ENCODE measurements at regions not wholly inside any gene's neighbourhood (a gene's known extent, or its start where the extent isn't known, plus 50 kb on each side); places are given as distances from the start of the nearest gene placed in this dataset.

DNA sequence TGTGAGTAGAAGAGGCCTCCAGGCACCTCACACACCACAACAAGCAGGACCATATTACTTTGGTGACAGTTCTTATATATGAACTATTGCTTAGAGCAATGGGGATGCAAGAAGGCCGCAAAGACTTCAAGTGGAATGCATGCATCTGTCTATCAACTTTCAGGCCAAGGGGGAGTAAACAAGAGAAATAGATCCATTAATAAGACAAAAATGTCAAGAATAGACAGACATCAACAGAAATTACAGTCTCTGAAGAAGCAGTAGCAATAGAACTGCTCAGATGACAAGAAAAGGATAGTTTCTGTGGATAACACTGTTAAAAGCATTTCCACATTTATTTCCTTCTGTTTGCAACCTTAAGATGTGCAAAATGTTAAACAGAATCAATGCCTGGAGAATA is 1057.7 kb downstream of the UQCRFS1 start:
- H3K27me3 Mint-ChIP-seq (ENCODE audit: low read depth): no peaks in the 10 kb centered on the region
- ATAC-seq: no peak
- ChIA-PET POLR2A (no interaction called here), CTCF (no interaction called here)
- H3K9me3 Mint-ChIP-seq: peaks cover 11% of the 10 kb centered on the region
- H3K4me3 Mint-ChIP-seq: no peak overlapping the region
- H3K4me1 Mint-ChIP-seq: peaks cover 8% of the 10 kb centered on the region
- no peak overlapping the region for H3K27ac Mint-ChIP-seq
- DNase-seq (ENCODE audit: low spot score): no peak
- no peak for TF ChIP-seq OVOL2 (CRISPR knock-in tag; IDR thresholded peaks at IDR 0.05; ENCODE audit: borderline replicate concordance)
- TF ChIP-seq, protein P1, sequence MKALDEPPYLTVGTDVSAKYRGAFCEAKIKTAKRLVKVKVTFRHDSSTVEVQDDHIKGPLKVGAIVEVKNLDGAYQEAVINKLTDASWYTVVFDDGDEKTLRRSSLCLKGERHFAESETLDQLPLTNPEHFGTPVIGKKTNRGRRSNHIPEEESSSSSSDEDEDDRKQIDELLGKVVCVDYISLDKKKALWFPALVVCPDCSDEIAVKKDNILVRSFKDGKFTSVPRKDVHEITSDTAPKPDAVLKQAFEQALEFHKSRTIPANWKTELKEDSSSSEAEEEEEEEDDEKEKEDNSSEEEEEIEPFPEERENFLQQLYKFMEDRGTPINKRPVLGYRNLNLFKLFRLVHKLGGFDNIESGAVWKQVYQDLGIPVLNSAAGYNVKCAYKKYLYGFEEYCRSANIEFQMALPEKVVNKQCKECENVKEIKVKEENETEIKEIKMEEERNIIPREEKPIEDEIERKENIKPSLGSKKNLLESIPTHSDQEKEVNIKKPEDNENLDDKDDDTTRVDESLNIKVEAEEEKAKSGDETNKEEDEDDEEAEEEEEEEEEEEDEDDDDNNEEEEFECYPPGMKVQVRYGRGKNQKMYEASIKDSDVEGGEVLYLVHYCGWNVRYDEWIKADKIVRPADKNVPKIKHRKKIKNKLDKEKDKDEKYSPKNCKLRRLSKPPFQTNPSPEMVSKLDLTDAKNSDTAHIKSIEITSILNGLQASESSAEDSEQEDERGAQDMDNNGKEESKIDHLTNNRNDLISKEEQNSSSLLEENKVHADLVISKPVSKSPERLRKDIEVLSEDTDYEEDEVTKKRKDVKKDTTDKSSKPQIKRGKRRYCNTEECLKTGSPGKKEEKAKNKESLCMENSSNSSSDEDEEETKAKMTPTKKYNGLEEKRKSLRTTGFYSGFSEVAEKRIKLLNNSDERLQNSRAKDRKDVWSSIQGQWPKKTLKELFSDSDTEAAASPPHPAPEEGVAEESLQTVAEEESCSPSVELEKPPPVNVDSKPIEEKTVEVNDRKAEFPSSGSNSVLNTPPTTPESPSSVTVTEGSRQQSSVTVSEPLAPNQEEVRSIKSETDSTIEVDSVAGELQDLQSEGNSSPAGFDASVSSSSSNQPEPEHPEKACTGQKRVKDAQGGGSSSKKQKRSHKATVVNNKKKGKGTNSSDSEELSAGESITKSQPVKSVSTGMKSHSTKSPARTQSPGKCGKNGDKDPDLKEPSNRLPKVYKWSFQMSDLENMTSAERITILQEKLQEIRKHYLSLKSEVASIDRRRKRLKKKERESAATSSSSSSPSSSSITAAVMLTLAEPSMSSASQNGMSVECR (CRISPR knock-in tag; IDR thresholded peaks at IDR 0.05; ENCODE audit: borderline replicate concordance): no peak
- TF ChIP-seq, protein P2, sequence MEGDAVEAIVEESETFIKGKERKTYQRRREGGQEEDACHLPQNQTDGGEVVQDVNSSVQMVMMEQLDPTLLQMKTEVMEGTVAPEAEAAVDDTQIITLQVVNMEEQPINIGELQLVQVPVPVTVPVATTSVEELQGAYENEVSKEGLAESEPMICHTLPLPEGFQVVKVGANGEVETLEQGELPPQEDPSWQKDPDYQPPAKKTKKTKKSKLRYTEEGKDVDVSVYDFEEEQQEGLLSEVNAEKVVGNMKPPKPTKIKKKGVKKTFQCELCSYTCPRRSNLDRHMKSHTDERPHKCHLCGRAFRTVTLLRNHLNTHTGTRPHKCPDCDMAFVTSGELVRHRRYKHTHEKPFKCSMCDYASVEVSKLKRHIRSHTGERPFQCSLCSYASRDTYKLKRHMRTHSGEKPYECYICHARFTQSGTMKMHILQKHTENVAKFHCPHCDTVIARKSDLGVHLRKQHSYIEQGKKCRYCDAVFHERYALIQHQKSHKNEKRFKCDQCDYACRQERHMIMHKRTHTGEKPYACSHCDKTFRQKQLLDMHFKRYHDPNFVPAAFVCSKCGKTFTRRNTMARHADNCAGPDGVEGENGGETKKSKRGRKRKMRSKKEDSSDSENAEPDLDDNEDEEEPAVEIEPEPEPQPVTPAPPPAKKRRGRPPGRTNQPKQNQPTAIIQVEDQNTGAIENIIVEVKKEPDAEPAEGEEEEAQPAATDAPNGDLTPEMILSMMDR (IDR thresholded peaks at IDR 0.05): no peak
- TF ChIP-seq, protein P3, sequence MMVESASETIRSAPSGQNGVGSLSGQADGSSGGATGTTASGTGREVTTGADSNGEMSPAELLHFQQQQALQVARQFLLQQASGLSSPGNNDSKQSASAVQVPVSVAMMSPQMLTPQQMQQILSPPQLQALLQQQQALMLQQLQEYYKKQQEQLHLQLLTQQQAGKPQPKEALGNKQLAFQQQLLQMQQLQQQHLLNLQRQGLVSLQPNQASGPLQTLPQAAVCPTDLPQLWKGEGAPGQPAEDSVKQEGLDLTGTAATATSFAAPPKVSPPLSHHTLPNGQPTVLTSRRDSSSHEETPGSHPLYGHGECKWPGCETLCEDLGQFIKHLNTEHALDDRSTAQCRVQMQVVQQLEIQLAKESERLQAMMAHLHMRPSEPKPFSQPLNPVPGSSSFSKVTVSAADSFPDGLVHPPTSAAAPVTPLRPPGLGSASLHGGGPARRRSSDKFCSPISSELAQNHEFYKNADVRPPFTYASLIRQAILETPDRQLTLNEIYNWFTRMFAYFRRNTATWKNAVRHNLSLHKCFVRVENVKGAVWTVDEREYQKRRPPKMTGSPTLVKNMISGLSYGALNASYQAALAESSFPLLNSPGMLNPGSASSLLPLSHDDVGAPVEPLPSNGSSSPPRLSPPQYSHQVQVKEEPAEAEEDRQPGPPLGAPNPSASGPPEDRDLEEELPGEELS (CRISPR knock-in tag; IDR thresholded peaks at IDR 0.05): no peak
- TF ChIP-seq SOX15 (CRISPR knock-in tag; IDR thresholded peaks at IDR 0.05): no peak
- TF ChIP-seq, protein P4, sequence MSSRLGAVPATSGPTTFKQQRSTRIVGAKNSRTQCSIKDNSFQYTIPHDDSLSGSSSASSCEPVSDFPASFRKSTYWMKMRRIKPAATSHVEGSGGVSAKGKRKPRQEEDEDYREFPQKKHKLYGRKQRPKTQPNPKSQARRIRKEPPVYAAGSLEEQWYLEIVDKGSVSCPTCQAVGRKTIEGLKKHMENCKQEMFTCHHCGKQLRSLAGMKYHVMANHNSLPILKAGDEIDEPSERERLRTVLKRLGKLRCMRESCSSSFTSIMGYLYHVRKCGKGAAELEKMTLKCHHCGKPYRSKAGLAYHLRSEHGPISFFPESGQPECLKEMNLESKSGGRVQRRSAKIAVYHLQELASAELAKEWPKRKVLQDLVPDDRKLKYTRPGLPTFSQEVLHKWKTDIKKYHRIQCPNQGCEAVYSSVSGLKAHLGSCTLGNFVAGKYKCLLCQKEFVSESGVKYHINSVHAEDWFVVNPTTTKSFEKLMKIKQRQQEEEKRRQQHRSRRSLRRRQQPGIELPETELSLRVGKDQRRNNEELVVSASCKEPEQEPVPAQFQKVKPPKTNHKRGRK (CRISPR knock-in tag; IDR thresholded peaks at IDR 0.05; ENCODE audit: borderline replicate concordance): no peak
- no peak for TF ChIP-seq TEAD4 (CRISPR knock-in tag; IDR thresholded peaks at IDR 0.05)
- no peaks in the 10 kb centered on the region for H3K36me3 Mint-ChIP-seq

DNA sequence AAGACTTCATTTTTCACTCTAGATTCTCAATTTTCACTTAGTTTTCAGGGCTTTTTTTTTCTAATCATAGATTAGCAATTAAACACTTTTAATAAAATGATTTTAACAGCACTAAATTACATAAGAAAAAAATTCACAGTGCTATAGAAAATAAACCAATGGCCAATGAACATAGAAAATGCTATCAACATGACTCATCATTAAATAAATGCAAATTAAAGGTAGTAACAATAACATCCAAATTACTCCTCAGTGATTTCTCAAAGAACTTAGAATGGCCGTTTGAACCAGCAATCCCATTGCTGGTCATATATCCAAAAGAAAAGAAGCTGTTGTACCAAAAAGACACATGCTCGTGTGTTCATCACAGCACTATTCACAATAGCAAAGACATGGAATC is 1058.9 kb downstream of the UQCRFS1 start:
- no peaks in the 10 kb centered on the region for H3K27me3 Mint-ChIP-seq (ENCODE audit: low read depth)
- H3K36me3 Mint-ChIP-seq: no peaks in the 10 kb centered on the region
- DNase-seq (ENCODE audit: low spot score) (no peak), ATAC-seq (no peak)
- peaks cover 3% of the 10 kb centered on the region for H3K9me3 Mint-ChIP-seq
- CTCF ChIA-PET: interaction anchor here (0.9 kb wide), 1 partner anchor 63 kb away, joined by 4 read pairs; no protein-coding TSS in a partner anchor
- H3K4me1 Mint-ChIP-seq: peaks cover 12% of the 10 kb centered on the region
- POLR2A ChIA-PET: no interaction called here
- no peak overlapping the region for H3K27ac Mint-ChIP-seq
- H3K4me3 Mint-ChIP-seq: no peak overlapping the region
- TF ChIP-seq, protein P5, sequence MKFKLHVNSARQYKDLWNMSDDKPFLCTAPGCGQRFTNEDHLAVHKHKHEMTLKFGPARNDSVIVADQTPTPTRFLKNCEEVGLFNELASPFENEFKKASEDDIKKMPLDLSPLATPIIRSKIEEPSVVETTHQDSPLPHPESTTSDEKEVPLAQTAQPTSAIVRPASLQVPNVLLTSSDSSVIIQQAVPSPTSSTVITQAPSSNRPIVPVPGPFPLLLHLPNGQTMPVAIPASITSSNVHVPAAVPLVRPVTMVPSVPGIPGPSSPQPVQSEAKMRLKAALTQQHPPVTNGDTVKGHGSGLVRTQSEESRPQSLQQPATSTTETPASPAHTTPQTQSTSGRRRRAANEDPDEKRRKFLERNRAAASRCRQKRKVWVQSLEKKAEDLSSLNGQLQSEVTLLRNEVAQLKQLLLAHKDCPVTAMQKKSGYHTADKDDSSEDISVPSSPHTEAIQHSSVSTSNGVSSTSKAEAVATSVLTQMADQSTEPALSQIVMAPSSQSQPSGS (CRISPR knock-in tag; IDR thresholded peaks at IDR 0.05; ENCODE audit: borderline replicate concordance, low read depth): no peak
- TF ChIP-seq ZNF121 (CRISPR knock-in tag; IDR thresholded peaks at IDR 0.05): no peak
- no peak for TF ChIP-seq ZNF219 (CRISPR knock-in tag; IDR thresholded peaks at IDR 0.05; ENCODE audit: borderline replicate concordance)
- TF ChIP-seq, protein P6, sequence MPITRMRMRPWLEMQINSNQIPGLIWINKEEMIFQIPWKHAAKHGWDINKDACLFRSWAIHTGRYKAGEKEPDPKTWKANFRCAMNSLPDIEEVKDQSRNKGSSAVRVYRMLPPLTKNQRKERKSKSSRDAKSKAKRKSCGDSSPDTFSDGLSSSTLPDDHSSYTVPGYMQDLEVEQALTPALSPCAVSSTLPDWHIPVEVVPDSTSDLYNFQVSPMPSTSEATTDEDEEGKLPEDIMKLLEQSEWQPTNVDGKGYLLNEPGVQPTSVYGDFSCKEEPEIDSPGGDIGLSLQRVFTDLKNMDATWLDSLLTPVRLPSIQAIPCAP (CRISPR knock-in tag; IDR thresholded peaks at IDR 0.05): no peak
- TF ChIP-seq ZNF423 (CRISPR knock-in tag; IDR thresholded peaks at IDR 0.05): no peak
- TF ChIP-seq, protein P7, sequence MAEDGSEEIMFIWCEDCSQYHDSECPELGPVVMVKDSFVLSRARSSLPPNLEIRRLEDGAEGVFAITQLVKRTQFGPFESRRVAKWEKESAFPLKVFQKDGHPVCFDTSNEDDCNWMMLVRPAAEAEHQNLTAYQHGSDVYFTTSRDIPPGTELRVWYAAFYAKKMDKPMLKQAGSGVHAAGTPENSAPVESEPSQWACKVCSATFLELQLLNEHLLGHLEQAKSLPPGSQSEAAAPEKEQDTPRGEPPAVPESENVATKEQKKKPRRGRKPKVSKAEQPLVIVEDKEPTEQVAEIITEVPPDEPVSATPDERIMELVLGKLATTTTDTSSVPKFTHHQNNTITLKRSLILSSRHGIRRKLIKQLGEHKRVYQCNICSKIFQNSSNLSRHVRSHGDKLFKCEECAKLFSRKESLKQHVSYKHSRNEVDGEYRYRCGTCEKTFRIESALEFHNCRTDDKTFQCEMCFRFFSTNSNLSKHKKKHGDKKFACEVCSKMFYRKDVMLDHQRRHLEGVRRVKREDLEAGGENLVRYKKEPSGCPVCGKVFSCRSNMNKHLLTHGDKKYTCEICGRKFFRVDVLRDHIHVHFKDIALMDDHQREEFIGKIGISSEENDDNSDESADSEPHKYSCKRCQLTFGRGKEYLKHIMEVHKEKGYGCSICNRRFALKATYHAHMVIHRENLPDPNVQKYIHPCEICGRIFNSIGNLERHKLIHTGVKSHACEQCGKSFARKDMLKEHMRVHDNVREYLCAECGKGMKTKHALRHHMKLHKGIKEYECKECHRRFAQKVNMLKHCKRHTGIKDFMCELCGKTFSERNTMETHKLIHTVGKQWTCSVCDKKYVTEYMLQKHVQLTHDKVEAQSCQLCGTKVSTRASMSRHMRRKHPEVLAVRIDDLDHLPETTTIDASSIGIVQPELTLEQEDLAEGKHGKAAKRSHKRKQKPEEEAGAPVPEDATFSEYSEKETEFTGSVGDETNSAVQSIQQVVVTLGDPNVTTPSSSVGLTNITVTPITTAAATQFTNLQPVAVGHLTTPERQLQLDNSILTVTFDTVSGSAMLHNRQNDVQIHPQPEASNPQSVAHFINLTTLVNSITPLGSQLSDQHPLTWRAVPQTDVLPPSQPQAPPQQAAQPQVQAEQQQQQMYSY (CRISPR knock-in tag; IDR thresholded peaks at IDR 0.05): no peak
- no peak for TF ChIP-seq TCF7 (CRISPR knock-in tag; IDR thresholded peaks at IDR 0.05; ENCODE audit: low read depth)
- TF ChIP-seq, protein P8, sequence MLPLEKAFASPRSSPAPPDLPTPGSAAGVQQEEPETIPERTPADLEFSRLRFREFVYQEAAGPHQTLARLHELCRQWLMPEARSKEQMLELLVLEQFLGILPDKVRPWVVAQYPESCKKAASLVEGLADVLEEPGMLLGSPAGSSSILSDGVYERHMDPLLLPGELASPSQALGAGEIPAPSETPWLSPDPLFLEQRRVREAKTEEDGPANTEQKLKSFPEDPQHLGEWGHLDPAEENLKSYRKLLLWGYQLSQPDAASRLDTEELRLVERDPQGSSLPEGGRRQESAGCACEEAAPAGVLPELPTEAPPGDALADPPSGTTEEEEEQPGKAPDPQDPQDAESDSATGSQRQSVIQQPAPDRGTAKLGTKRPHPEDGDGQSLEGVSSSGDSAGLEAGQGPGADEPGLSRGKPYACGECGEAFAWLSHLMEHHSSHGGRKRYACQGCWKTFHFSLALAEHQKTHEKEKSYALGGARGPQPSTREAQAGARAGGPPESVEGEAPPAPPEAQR (CRISPR knock-in tag; IDR thresholded peaks at IDR 0.05): no peak

Data from WTC11 (cell line).